HG02852 (cell line): ENCODE measurements at regions not wholly inside any gene's neighbourhood (a gene's known extent, or its start where the extent isn't known, plus 50 kb on each side); places are given as distances from the start of the nearest gene placed in this dataset.
"Not testable (repeated sequence)": the region's sequence is repeated elsewhere in the genome, so short reads cannot be mapped to it uniquely, and the experiment has no call there.

Experiments used
- ATAC-seq: cut with Tn5 transposase; IDR thresholded peaks from one replicate; pipeline ENCODE4 v1.9.1; 2021; ENCODE audit warnings: mild to moderate bottlenecking, moderate library complexity; ENCODE audit not compliant: unreplicated experiment

GRCh38 chr18:73045037-73045436 is 177.2 kb upstream of the NETO1 start:
- ATAC-seq: no peak

- no peak for ATAC-seq
These were observed 175.8 kb upstream of the NETO1 start for GRCh38 chr18:73043611-73044010.

DNA sequence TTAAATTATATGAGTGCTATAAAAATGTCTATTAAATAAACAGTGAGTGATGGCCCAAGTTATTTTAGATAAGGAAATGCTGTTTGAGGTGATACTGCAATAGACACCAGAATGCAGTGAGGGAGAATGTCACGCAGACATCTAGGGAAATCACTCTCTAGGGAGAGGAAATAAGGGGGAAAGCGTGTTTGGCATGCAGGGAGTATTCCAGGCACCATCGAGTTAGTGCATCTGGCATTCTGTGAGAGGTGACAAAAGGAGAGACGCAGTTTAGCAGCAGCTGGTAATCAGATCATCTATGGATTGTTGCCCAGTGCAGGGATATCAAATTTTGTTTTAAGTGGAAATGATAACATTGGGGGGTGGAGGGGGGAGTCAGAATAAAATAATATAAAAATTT is 175.4 kb upstream of the NETO1 start:
- no peak for ATAC-seq

DNA sequence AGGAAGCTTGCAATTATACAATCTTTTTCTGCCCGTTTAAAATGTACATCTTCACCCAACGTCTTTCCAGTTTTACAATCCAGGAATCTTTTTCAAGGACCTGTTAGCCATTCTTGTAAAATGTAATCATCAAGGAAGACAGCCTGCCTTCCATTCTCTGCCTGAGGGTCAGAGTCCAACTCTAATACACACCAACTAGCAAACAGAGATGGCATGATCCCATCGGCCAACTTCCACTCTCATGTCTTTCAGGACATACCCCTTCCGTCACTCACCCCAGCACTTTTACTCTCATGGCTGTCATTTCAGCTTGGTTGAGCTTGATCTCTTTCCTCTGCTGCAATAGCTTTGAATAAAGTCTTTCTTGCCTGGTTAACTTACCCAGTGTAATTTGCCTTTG is 172.5 kb upstream of the NETO1 start:
- ATAC-seq: no peak

DNA sequence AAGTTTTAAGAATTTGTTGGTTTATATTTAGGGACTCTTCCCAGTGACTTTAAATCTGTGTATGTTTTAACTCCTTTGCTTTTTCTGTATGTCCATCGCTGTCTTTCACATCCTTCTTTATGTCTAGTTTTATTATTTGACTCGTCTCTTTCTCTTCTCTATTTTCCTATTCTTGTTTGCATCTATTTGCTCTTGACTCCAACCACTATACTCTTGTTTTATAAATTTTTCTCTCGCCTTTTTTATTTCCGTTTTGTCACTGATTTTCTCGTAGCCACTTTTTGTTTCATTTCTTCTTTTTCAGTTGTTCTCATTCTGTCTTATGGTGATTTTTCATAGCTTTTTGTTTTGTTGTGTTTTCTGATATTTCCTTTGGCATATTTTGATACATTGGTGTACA is 170.5 kb upstream of the NETO1 start:
- peak; percentile 73 for ATAC-seq

- no peak for ATAC-seq
These were observed 156.2 kb upstream of the NETO1 start for GRCh38 chr18:73023975-73024374.

GRCh38 chr18:73009691-73010090 is 141.9 kb upstream of the NETO1 start:
- ATAC-seq: no peak

DNA sequence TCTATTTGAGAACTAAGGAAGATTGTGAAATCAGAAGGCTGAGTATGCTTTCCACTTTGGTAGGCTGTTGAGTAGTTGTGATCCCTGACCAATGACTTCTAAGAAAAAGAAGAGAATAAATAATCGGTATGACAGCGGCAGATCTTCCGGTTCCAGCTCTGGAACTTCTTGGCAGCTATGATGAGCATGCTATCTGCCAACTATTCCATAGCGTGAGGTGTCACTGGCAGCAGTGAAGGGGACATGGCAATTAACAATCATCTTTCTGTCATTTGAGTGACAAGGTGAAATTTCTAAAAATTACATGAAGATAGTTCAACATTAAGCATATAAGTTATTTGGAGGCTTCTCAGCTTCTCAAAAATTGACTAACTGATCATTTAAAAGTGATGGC is 140.1 kb upstream of the NETO1 start:
- ATAC-seq: no peak

GRCh38 chr18:73007195-73007914 is 139.6 kb upstream of the NETO1 start:
- peak; percentile 74 for ATAC-seq

GRCh38 chr18:73006331-73006730 is 138.5 kb upstream of the NETO1 start:
- no peak for ATAC-seq

DNA sequence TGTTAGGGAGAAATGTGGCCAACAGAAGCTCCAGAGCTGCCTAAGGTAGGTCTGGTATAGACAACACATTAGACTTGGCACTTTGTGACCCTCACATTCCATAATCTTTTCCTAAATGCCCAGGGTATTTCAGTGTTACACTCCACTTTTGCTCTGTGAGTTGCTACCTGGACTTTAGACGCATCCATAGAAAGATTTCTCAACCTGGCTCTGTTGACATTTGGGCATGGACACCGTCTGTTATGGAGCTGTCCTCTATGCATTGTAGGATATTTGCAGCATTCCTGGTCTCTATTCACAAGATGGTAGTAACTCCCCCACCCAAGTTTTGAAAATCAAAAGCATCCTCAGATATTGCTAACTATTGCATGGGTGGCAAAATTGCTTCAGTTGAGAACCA is 136.5 kb upstream of the NETO1 start:
- no peak for ATAC-seq

GRCh38 chr18:72999971-73000607 is 132.3 kb upstream of the NETO1 start:
- ATAC-seq: no peak

GRCh38 chr18:72995558-72995957 is 127.8 kb upstream of the NETO1 start:
- ATAC-seq: no peak

- ATAC-seq: no peak
These were observed 125.5 kb upstream of the NETO1 start for GRCh38 chr18:72993250-72993649.

DNA sequence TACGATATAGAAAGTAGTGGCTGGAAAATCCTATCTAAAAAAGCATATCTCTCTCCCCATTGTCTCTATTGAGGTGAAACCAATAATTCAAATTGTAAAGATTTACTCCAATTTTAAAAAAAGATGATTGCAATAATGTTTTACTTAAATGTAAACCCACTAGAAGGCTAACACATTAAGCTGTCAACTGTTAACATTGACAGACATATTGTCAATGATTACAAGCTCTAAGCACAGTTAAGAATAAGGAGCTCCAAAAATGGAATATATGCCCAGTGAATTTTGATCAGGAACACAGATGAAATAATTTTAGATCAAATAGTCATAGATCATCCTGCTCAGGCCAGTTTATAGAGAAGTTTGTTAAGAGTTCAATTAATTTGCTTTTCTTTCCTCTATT is 123.6 kb upstream of the NETO1 start:
- no peak for ATAC-seq

GRCh38 chr18:72987570-72987969 is 119.8 kb upstream of the NETO1 start:
- not testable (repeated sequence) for ATAC-seq

DNA sequence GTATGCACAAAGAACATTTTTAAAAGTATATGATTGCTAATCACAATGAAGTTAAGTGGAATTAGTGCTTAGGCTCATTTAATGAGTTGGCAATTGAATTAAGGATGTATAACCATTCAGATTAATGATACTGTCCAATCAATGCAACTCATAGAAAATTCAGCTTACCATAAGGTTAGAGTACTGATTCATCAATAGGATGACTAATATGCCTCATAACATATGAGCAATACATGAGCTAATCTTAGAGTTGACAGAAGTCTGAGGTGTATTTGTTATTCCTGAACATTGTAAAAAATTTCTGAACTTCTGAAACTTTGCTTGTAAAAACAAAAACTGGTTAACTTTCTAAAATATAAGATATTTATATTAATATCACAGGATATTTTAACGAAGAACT is 118.3 kb upstream of the NETO1 start:
- no peak for ATAC-seq

- ATAC-seq: no peak
These were observed 117.9 kb upstream of the NETO1 start for GRCh38 chr18:72985686-72986085.

- no peak for ATAC-seq
These were observed 116.5 kb upstream of the NETO1 start for GRCh38 chr18:72984290-72984689.

DNA sequence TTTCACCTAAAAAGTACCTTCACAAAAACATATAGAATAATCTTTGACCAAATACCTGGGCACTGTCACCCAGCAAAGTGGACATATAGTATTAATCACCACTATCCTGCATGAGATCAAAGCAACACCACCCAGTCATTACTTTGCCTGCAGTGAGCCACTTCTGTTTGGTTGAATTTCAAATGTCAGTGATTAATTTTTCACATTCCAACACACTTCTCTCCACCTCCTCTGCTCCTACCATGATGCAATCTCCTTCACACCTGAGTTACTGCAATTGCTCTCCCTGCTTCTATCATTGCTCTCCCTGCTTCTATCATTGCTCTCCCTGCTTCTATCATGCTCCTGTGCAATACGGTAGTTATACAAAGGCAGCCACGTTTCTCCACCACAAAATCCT is 106.1 kb upstream of the NETO1 start:
- no peak for ATAC-seq

DNA sequence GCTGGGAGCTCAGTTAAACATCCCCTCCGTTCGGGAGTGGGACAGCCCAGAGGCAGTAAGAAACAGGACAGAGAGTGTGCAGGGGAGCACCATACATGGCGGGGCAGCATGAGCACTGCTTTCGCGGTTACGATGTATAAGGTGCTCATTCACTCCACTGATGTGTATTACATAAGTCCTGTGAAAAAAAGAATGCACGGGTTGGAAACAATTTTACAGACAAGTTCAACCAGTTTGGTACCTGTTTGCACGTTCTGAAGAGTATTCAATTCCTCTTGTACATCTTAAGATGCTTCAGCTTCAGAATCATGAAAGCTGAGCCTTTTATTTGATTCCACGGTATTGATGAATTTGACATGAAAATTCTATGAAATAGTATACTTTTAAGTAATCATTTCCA is 97.8 kb upstream of the NETO1 start:
- ATAC-seq: no peak

- ATAC-seq: not testable (repeated sequence)
These were observed 90.4 kb upstream of the NETO1 start for GRCh38 chr18:72958195-72958594.

DNA sequence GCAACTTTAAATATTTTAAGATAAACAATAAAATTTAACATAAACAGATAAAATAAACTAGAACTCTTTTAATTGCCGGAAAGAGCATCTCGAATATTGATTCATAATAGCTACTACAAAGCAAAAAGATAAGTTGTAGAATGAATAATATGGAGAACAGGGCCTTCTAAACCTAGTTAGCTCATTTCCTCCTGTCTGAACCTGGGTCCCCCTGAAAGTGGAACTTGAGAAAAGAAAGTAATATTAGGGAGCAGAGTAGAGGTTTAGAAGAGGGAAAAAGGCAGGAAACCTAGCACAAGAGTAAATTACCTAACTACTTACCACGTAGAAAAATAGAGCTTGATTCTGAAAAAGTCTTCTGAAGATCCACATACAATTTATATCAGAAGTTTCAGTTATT is 80.7 kb upstream of the NETO1 start:
- no peak for ATAC-seq
